GM10266 (cell line): ENCODE measurements at regions not wholly inside any gene's neighbourhood (a gene's known extent, or its start where the extent isn't known, plus 50 kb on each side); places are given as distances from the start of the nearest gene placed in this dataset.

Experiments
- DNase-seq: peaks from one replicate; pipeline ENCODE4 v3.0.0; 2012; ENCODE audit errors: extremely low spot score
- TF ChIP-seq, protein P1 (sequence below): IDR thresholded peaks from 2 replicates; pipeline ENCODE4 v1.5.1; 2012; ENCODE audit warnings: mild to moderate bottlenecking, low read depth; ENCODE audit not compliant: control insufficient read depth, insufficient read depth; ENCODE audit errors: missing control alignments

DNA sequence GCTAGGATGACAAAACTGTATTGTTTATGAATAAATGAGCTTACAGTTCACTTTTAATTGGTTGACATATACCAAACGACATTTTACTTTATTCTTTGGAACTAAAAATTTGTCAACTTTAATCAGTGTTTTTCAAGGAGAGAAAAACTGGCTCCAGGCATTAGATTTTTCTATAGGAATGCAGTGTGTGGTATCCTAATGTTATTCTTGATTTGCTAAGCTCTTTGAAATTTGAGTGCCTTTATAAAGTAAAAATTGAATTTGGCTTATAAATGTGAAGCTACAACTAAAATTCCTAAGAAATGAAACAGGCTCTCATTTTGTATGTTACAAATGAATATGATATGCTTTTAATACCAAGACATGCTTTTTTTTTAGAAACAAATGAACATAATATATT is 442.2 kb upstream of the TRAM1L1 start:
- no peak for DNase-seq
- TF ChIP-seq, protein P1, sequence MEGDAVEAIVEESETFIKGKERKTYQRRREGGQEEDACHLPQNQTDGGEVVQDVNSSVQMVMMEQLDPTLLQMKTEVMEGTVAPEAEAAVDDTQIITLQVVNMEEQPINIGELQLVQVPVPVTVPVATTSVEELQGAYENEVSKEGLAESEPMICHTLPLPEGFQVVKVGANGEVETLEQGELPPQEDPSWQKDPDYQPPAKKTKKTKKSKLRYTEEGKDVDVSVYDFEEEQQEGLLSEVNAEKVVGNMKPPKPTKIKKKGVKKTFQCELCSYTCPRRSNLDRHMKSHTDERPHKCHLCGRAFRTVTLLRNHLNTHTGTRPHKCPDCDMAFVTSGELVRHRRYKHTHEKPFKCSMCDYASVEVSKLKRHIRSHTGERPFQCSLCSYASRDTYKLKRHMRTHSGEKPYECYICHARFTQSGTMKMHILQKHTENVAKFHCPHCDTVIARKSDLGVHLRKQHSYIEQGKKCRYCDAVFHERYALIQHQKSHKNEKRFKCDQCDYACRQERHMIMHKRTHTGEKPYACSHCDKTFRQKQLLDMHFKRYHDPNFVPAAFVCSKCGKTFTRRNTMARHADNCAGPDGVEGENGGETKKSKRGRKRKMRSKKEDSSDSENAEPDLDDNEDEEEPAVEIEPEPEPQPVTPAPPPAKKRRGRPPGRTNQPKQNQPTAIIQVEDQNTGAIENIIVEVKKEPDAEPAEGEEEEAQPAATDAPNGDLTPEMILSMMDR: no peak

DNA sequence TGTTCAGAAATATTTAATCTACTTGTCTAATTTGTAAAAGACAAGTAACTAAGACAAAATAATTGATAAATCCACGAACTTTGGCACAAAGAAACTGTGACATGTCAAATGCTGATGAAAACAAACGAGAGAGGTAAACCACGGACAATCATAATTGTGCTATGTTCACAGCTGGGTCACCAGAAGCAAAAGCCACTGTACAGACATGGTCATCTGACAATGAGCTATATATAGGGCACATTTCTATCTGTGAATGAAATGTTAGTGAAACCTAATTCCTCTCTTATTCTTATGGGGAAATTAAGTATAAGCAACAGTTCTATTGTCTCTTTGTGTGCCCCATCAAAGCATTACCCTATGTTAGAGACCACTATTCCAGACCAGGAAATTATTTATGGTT is 444.0 kb upstream of the TRAM1L1 start:
- TF ChIP-seq, protein P1: no peak
- no peak for DNase-seq

DNA sequence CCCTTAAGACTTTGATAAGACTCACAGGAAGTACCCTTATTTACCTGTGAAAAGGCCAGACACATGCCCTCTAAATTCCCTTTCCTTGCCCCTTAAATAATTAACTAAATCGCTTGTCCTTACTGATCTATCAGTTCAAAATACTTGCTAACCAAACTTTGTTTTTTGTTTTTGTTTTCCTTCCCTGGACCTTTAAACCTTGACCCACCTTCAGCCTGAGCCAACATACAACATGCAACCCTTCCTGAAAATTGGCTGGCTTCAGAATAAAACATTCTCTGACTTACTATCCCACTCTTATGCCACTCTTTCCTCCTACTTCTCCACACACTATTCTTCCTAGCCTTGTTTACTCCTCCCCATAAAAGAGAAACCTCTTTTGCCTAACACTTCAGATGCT is 448.1 kb upstream of the TRAM1L1 start:
- no peak for DNase-seq
- TF ChIP-seq, protein P1: no peak

DNA sequence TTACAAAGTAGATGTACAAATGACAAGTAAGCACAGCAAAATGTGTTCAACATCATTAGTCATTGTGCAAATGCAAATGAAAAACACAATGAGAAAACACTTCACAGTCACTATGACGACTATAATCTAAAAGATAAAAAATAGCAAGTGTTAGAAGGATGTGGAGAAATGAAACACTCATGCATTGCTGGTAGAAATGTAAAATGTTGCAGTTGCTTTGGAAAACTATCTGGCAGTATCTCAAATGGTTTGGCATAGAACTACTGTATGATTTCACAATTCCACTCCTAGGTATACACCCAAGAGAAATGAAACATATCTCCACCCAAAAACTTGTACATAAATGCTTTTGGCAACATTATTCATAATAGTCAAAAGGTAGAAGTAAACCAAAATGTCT is 459.7 kb upstream of the TRAM1L1 start:
- DNase-seq: no peak
- TF ChIP-seq, protein P1: no peak

DNA sequence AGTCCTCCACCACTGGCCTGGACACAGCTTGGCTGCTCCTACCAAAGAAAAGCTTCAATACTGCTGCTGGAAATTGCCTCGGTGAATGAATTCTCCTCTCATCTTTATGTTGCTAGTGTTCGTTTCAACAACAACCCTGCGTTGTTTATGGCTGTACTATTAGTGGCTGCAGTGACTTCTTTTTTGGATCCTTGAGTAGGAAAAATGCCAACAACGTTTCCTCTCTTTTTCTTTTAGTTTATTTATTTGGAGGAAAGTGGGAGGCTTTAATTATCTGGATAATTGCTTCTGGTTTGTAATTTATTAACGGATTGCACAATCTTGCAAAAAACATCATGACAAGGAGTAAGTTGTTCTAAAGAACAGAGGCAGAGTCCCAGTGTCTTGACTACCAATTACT is 464.1 kb upstream of the TRAM1L1 start:
- no peak for DNase-seq
- TF ChIP-seq, protein P1: no peak

DNA sequence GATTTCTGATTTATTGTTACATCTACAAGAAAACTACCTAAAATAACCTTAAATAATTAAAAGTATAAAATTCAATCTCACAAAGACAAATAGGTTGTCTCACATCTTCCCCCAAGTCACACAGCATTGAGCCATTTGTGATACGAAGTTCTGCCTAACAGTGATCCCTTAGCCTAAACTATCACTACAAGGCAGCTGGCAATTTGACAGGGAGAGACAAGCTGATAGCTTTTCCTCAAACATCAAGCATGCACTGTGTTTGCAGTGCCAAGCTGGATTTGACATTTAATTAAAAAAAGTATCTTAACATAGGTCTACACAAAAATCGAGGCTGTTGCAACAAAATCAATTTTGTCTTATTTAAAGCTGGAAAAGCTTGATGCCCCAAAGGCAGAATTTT is 464.7 kb upstream of the TRAM1L1 start:
- TF ChIP-seq, protein P1: no peak
- no peak for DNase-seq

DNA sequence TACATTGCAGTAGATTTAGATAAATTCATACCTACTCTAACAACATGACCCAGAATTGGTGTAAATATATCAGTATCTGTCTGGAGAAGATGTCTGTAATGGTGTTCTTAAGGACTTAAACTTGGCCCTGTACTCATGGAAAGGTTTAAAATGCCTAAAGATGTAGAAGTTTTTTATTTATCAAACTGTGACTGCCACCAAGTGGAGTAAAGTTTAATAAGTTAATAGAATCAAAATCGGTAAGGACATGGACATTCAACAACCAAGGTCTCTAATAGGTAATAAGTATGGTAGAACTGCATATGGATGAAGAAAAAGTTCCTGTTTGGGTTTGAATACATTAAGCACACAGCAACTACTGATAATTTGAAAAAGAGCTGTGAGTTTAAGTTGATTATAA is 474.0 kb upstream of the NDST3 start:
- DNase-seq: no peak

More for the DNA sequence above, 474.0 kb upstream of the NDST3 start:
- TF ChIP-seq, protein P1: no peak
